ENCODE measurements at regions not wholly inside any gene's neighbourhood (a gene's known extent, or its start where the extent isn't known, plus 50 kb on each side); places are given as distances from the start of the nearest gene placed in this dataset.

DNA sequence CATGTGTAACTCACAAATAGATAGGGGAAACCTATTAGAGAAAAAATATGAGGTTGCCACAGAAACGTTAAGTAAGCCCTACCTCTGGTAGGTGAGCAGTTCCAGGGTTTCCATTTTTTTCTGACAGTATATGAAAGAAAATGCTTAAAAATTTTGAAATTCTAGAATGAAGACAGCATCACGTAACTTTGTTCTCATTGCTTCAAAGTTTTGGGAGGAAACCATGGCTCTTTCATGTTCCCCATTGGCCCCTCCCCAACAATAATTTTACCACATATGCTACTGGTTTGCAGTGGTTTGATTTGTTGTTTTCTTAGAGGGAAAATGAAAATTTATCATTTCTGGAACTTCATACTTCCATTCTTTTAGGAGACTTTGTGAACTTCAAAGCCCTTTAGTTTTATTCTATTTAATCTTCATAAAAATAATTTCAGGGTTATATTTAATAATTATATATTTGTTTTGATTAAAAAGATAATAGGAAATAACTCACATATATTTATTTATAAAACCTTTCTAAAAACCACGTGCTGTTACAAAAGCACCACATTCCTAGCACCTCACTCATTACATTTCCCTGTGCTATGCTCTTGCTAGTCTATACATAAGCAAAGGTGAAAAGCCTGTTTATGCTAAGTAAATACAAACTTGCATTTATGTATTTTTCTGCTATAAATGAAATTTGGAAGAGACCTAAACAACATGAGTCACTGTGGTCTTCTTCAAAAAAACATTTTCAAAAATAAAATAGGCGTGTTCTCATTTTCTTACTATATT is 113.4 kb downstream of the CASP12 start (continued):
- no peak for TF ChIP-seq REST (IDR thresholded peaks at IDR 0.05; ENCODE audit: borderline replicate concordance)
- TF ChIP-seq REST (CRISPR knock-in tag; IDR thresholded peaks at IDR 0.05; ENCODE audit: low read depth) = no peak
- TF ChIP-seq ZNF395 (CRISPR knock-in tag; IDR thresholded peaks at IDR 0.05) = no peak
- no peak for TF ChIP-seq MAZ (CRISPR knock-in tag; conservative IDR thresholded peaks at IDR 0.05 in 1 of 2, IDR thresholded peaks at IDR 0.05 in 1 of 2)
- no peak for TF ChIP-seq PBX2 (CRISPR knock-in tag; IDR thresholded peaks at IDR 0.05; ENCODE audit: low read depth)
- no peak for TF ChIP-seq PBX2 (tag; conservative IDR thresholded peaks at IDR 0.05; ENCODE audit: low read depth)
- TF ChIP-seq E2F3 (CRISPR knock-in tag; IDR thresholded peaks at IDR 0.05) = no peak

Measured in K562 (cell line).